Neural progenitor cell (in vitro differentiated cells): ENCODE measurements at regions not wholly inside any gene's neighbourhood (a gene's known extent, or its start where the extent isn't known, plus 50 kb on each side); places are given as distances from the start of the nearest gene placed in this dataset.

Experiments used
- CTCF ChIP-seq: fragments of 200-600 bp; sonication (generic); IDR thresholded peaks from 2 replicates; pipeline ENCODE4 v1.5.1; 2017; ENCODE audit warnings: antibody characterized with exemption, mild to moderate bottlenecking
- EZH2 ChIP-seq: fragments of 200-600 bp; sonication (generic); IDR thresholded peaks from 2 replicates; pipeline ENCODE4 v1.6.1; 2017; ENCODE audit warnings: antibody characterized with exemption, mild to moderate bottlenecking, moderate library complexity
- EZH2phosphoT487 ChIP-seq: fragments of 200-600 bp; sonication (generic); IDR thresholded peaks from 2 replicates; pipeline ENCODE4 v1.6.1; 2017; ENCODE audit warnings: antibody characterized with exemption

- no peak for TF ChIP-seq CTCF
- no peak for TF ChIP-seq EZH2
- TF ChIP-seq EZH2phosphoT487, result no peak
Measured at GRCh38 chr2:58644451-58644850, 403.3 kb upstream of the FANCL start.
